OCI-LY7 (cell line): ENCODE measurements at regions not wholly inside any gene's neighbourhood (a gene's known extent, or its start where the extent isn't known, plus 50 kb on each side); places are given as distances from the start of the nearest gene placed in this dataset.
A peak's percentile ranks its signal among the peaks of the same experiment; 100 is the strongest.

ENCODE experiments used
- BruUV-seq: library from RNA; stranded (reverse); fragments of 400-500 nt; replicated peaks from 2 replicates; lab custom pipeline; 2021; lab: Mats Ljungman, UMichigan
- CTCF ChIA-PET: fragments of 300-600 bp; sonication (Branson Sonifier 250); formaldehyde crosslinking; loops from one replicate; lab custom pipeline; 2022; ENCODE audit warnings: antibody characterized with exemption; ENCODE audit not compliant: unreplicated experiment; lab: Charles Lee
- POLR2A ChIA-PET: fragments of 300-600 bp; sonication (Branson Sonifier 250); formaldehyde crosslinking; loops from one replicate; lab custom pipeline; 2022; ENCODE audit warnings: antibody characterized with exemption; lab: Charles Lee
- DNase-seq: peaks from one replicate; pipeline ENCODE4 v3.0.0-alpha.2; 2015; ENCODE audit warnings: low spot score
- H2AFZ ChIP-seq: fragments of 200-600 bp; sonication (generic), shearing (Covaris generic); 2 replicates; pipeline ENCODE4 v1.6.1; 2014; ENCODE audit warnings: mild to moderate bottlenecking, antibody characterized with exemption, low read length, moderate library complexity
- H3K27ac ChIP-seq: fragments of 200-600 bp; sonication (generic); 2 replicates; pipeline ENCODE4 v1.5.1; 2014; ENCODE audit warnings: mixed run types, low read depth, mild to moderate bottlenecking, moderate library complexity, low read length, inconsistent platforms; ENCODE audit not compliant: poor library complexity, severe bottlenecking
- H3K36me3 ChIP-seq: fragments of 200-600 bp; sonication (generic); 2 replicates; pipeline ENCODE4 v1.6.1; 2014; ENCODE audit warnings: mild to moderate bottlenecking, antibody characterized with exemption, low read length, moderate library complexity, mixed read lengths; ENCODE audit not compliant: insufficient read depth
- H3K4me1 ChIP-seq: fragments of 200-600 bp; sonication (generic); 2 replicates; pipeline ENCODE4 v1.5.1; 2014; ENCODE audit warnings: mild to moderate bottlenecking, low read length; ENCODE audit not compliant: insufficient read depth, poor library complexity, severe bottlenecking
- H3K4me2 ChIP-seq: fragments of 200-600 bp; sonication (generic); 2 replicates; pipeline ENCODE4 v1.6.1; 2014; ENCODE audit warnings: mild to moderate bottlenecking, low read length
- H3K4me3 ChIP-seq: fragments of 200-600 bp; sonication (generic); 2 replicates; pipeline ENCODE4 v1.5.1; 2014; ENCODE audit warnings: mild to moderate bottlenecking, low read depth, low read length; ENCODE audit not compliant: poor library complexity, severe bottlenecking
- H3K79me2 ChIP-seq: fragments of 200-600 bp; sonication (generic); 2 replicates; pipeline ENCODE4 v1.6.1; 2016; ENCODE audit warnings: low read depth, mild to moderate bottlenecking, low read length, moderate library complexity, mixed read lengths; ENCODE audit not compliant: insufficient read depth
- H3K9me2 ChIP-seq: fragments of 200-600 bp; sonication (generic); 2 replicates; pipeline ENCODE4 v1.6.1; 2016; ENCODE audit warnings: mild to moderate bottlenecking, low read length, mixed read lengths; ENCODE audit not compliant: insufficient read depth
- H3K9me3 ChIP-seq: fragments of 200-600 bp; sonication (generic); 2 replicates; pipeline ENCODE4 v1.6.1; 2014; ENCODE audit warnings: mild to moderate bottlenecking, mixed run types, low read length, mixed read lengths
- H4K20me1 ChIP-seq: fragments of 200-600 bp; sonication (generic); 2 replicates; pipeline ENCODE4 v1.6.1; 2014; ENCODE audit warnings: mild to moderate bottlenecking, antibody characterized with exemption, low read length, moderate library complexity, mixed read lengths; ENCODE audit not compliant: insufficient read depth
- CTCF ChIP-seq: fragments of 200-600 bp; sonication (generic); conservative IDR thresholded peaks from 2 replicates; pipeline ENCODE4 v1.5.1; 2014; ENCODE audit warnings: mild to moderate bottlenecking, antibody characterized with exemption, low read length, moderate library complexity, mixed read lengths
- EZH2phosphoT487 ChIP-seq: fragments of 200-600 bp; sonication (generic); IDR thresholded peaks from 2 replicates; pipeline ENCODE4 v1.6.1; 2018; ENCODE audit warnings: low read depth, borderline replicate concordance, mild to moderate bottlenecking, mixed run types, antibody characterized with exemption, low read length, moderate library complexity, mixed read lengths
- intact Hi-C: fragments of 100-400 bp; cut with micrococcal nuclease; formaldehyde crosslinking; loops from one replicate; pipeline ENCODE4 v1.10.0; 2022; ENCODE audit not compliant: unreplicated experiment

GRCh38 chrX:125998432-125998831 lies 167.7 kb downstream of the DCAF12L2 start:
- TF ChIP-seq EZH2phosphoT487 (no peak), CTCF (peak; percentile 67)
- peak; percentile 1 for DNase-seq
- no TSS peak for BruUV-seq

GRCh38 chrX:126027229-126027628 lies 138.9 kb downstream of the DCAF12L2 start:
- DNase-seq, result no peak
- no peaks in the 10 kb centered on the region for H3K9me2 ChIP-seq
- no peaks in the 10 kb centered on the region for H3K4me1 ChIP-seq
- no peaks in the 10 kb centered on the region for H3K36me3 ChIP-seq
- ChIA-PET CTCF (no interaction called here), POLR2A (no interaction called here)
- intact Hi-C loops, result no loop called here
- no peak overlapping the region for H2AFZ ChIP-seq
- no TSS peak for BruUV-seq
- no peak overlapping the region for H3K4me2 ChIP-seq
- no peak overlapping the region for H3K4me3 ChIP-seq
- TF ChIP-seq CTCF (no peak), EZH2phosphoT487 (no peak)
- H3K27ac ChIP-seq, result no peak overlapping the region
- H3K9me3 ChIP-seq, result no peaks in the 10 kb centered on the region
- no peaks in the 10 kb centered on the region for H4K20me1 ChIP-seq
- H3K79me2 ChIP-seq, result no peaks in the 10 kb centered on the region

More at GRCh38 chrX:125998432-125998831, 167.7 kb downstream of the DCAF12L2 start:
- intact Hi-C loops, result no loop called here
- no peaks in the 10 kb centered on the region for H3K9me3 ChIP-seq
- no peak overlapping the region for H3K4me3 ChIP-seq
- H3K79me2 ChIP-seq, result no peaks in the 10 kb centered on the region
- no peak overlapping the region for H3K4me2 ChIP-seq
- H4K20me1 ChIP-seq, result no peaks in the 10 kb centered on the region
- ChIA-PET POLR2A (no interaction called here), CTCF (no interaction called here)
- H3K27ac ChIP-seq, result no peak overlapping the region
- H3K4me1 ChIP-seq, result no peaks in the 10 kb centered on the region
- H2AFZ ChIP-seq, result no peak overlapping the region
- no peaks in the 10 kb centered on the region for H3K9me2 ChIP-seq
- H3K36me3 ChIP-seq, result no peaks in the 10 kb centered on the region

- Histone ChIP-seq H3K9me3 (no peaks in the 10 kb centered on the region), H3K4me3 (no peak overlapping the region), H3K27ac (no peak overlapping the region), H3K4me1 (no peaks in the 10 kb centered on the region), H3K4me2 (no peak overlapping the region), H3K79me2 (no peaks in the 10 kb centered on the region), H4K20me1 (no peaks in the 10 kb centered on the region), H3K9me2 (no peaks in the 10 kb centered on the region), H2AFZ (no peak overlapping the region), H3K36me3 (no peaks in the 10 kb centered on the region)
- TF ChIP-seq EZH2phosphoT487, result no peak
- no peak for TF ChIP-seq CTCF
- intact Hi-C loops, result no loop called here
- BruUV-seq, result no TSS peak
- ChIA-PET CTCF (no interaction called here), POLR2A (no interaction called here)
- no peak for DNase-seq
These were observed 136.1 kb downstream of the DCAF12L2 start for GRCh38 chrX:126030021-126030420.
